Osteocyte (in vitro differentiated cells): ENCODE measurements at regions not wholly inside any gene's neighbourhood (a gene's known extent, or its start where the extent isn't known, plus 50 kb on each side); places are given as distances from the start of the nearest gene placed in this dataset.

Experiments used
- DNase-seq: peaks from one replicate; pipeline ENCODE4 v3.0.0; 2021; ENCODE audit warnings: mixed read lengths; ENCODE audit not compliant: unreplicated experiment; ENCODE audit errors: extremely low spot score
- H3K27ac Mint-ChIP-seq: one replicate; pipeline ENCODE4 v1.8.0; 2021; ENCODE audit warnings: mild to moderate bottlenecking, mixed read lengths; ENCODE audit not compliant: unreplicated experiment
- H3K27me3 Mint-ChIP-seq: one replicate; pipeline ENCODE4 v1.8.0; 2021; ENCODE audit warnings: mixed read lengths; ENCODE audit not compliant: unreplicated experiment
- H3K36me3 Mint-ChIP-seq: one replicate; pipeline ENCODE4 v1.8.0; 2021; ENCODE audit warnings: mixed read lengths; ENCODE audit not compliant: unreplicated experiment
- H3K4me1 Mint-ChIP-seq: one replicate; pipeline ENCODE4 v1.8.0; 2021; ENCODE audit warnings: mixed read lengths; ENCODE audit not compliant: unreplicated experiment
- H3K4me3 Mint-ChIP-seq: one replicate; pipeline ENCODE4 v1.8.0; 2021; ENCODE audit warnings: mild to moderate bottlenecking, moderate library complexity, mixed read lengths; ENCODE audit not compliant: unreplicated experiment
- H3K9me3 Mint-ChIP-seq: one replicate; pipeline ENCODE4 v1.8.0; 2021; ENCODE audit warnings: mixed read lengths; ENCODE audit not compliant: unreplicated experiment
- CTCF ChIP-seq: fragments of 200-600 bp; sonication (generic); IDR thresholded peaks from 2 replicates; pipeline ENCODE4 v1.5.0; 2021; ENCODE audit warnings: antibody characterized with exemption, mild to moderate bottlenecking, moderate library complexity

GRCh38 chr11:91761406-91762025 is 463.1 kb upstream of the FAT3 start:
- no peaks in the 10 kb centered on the region for H3K9me3 Mint-ChIP-seq
- TF ChIP-seq CTCF: no peak
- no peak overlapping the region for H3K27ac Mint-ChIP-seq
- H3K4me3 Mint-ChIP-seq: no peak overlapping the region
- H3K27me3 Mint-ChIP-seq: peaks cover 10% of the 10 kb centered on the region
- H3K36me3 Mint-ChIP-seq: no peaks in the 10 kb centered on the region
- no peaks in the 10 kb centered on the region for H3K4me1 Mint-ChIP-seq
- DNase-seq: no peak

- no peak overlapping the region for H3K27ac Mint-ChIP-seq
- no peak for TF ChIP-seq CTCF
- H3K9me3 Mint-ChIP-seq: no peaks in the 10 kb centered on the region
- no peaks in the 10 kb centered on the region for H3K4me1 Mint-ChIP-seq
- H3K4me3 Mint-ChIP-seq: no peak overlapping the region
- no peaks in the 10 kb centered on the region for H3K27me3 Mint-ChIP-seq
- H3K36me3 Mint-ChIP-seq: no peaks in the 10 kb centered on the region
- no peak for DNase-seq
These were observed 467.7 kb upstream of the FAT3 start for GRCh38 chr11:91756829-91757480.

GRCh38 chr11:91755951-91756707 is 468.5 kb upstream of the FAT3 start:
- Mint-ChIP-seq H3K9me3 (no peaks in the 10 kb centered on the region), H3K4me3 (no peak overlapping the region), H3K4me1 (no peaks in the 10 kb centered on the region), H3K36me3 (no peaks in the 10 kb centered on the region), H3K27me3 (no peaks in the 10 kb centered on the region), H3K27ac (no peak overlapping the region)
- no peak for TF ChIP-seq CTCF
- no peak for DNase-seq

GRCh38 chr11:91755526-91755925 is 469.1 kb upstream of the FAT3 start:
- H3K4me1 Mint-ChIP-seq: no peaks in the 10 kb centered on the region
- H3K36me3 Mint-ChIP-seq: no peaks in the 10 kb centered on the region
- no peaks in the 10 kb centered on the region for H3K9me3 Mint-ChIP-seq
- no peak overlapping the region for H3K27ac Mint-ChIP-seq
- DNase-seq: no peak
- H3K4me3 Mint-ChIP-seq: no peak overlapping the region
- no peaks in the 10 kb centered on the region for H3K27me3 Mint-ChIP-seq
- no peak for TF ChIP-seq CTCF

- Mint-ChIP-seq H3K27me3 (no peaks in the 10 kb centered on the region), H3K4me1 (no peaks in the 10 kb centered on the region), H3K9me3 (no peaks in the 10 kb centered on the region), H3K27ac (no peak overlapping the region), H3K4me3 (no peak overlapping the region), H3K36me3 (no peaks in the 10 kb centered on the region)
- no peak for DNase-seq
- TF ChIP-seq CTCF: no peak
These were observed 475.4 kb upstream of the FAT3 start for GRCh38 chr11:91749251-91749650.
